ENCODE measurements at regions not wholly inside any gene's neighbourhood (a gene's known extent, or its start where the extent isn't known, plus 50 kb on each side); places are given as distances from the start of the nearest gene placed in this dataset.

DNA sequence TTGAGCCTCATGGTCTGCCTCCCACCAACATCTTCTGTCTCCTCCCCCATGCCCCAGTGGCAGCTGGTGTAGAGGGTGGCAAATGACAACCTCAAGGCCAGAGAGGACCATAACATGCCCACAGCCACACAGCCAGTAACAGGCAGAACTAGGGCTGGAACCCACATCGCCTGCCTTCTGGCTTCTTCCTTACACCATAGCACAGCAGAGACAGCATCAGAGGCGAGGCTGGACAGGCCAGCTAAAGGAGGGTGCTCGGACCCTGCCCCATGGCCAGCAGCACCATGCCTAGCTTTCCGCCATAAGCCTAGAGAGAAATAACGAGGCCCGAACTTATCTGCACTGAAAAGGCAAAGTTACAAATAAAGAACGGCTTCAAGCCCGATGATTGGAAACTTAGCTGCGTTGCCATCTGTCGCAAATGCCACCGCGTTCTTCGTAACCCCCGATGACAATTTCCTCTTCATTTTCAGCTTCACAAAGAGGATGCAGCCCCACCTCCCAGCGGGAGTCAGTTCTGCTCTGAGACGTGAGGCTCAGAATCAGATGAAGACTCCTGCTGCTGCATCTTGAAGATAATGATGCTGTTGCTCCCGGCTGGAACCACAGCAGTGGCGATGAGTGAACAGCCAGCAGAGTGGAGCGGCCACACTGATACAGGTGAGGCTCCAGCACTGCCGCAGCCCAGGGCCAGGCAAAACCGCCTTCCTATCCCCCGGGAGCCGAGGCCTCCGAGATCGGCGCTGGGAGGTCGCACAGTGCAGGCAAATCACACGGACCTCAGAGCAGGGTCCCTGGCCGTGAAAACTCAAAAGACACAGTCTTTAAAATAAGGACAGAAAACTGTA lies 73.8 kb upstream of the RTL6 start:
- H3K4me2 ChIP-seq (ENCODE audit: insufficient read depth, low read length), result no peak overlapping the region
- H3K9me3 ChIP-seq (replicated peaks; ENCODE audit: control insufficient read depth, insufficient read depth, low read depth, low read length), result no peaks in the 10 kb centered on the region
- CTCF ChIA-PET (ENCODE audit: low intra/inter-chr PET ratio), result no interaction called here
- H3K9me1 ChIP-seq (ENCODE audit: control insufficient read depth, insufficient read depth, low read length), result no peaks in the 10 kb centered on the region
- intact Hi-C loops (cut with micrococcal nuclease), result no loop called here
- H3K4me1 ChIP-seq (replicated peaks in 1 of 2; ENCODE audit: control insufficient read depth in 2 of 2, insufficient read depth in 2 of 2, low read length in 2 of 2), result peaks cover 0 to 5% of the 10 kb centered on the region in 2 experiments; a peak in 2 of 5 replicates
- H3K27ac ChIP-seq (ENCODE audit: extremely low read depth, low read depth, low read length), result no peak overlapping the region
- in situ Hi-C loops (cut with MboI), result no loop called here
- no peaks in the 10 kb centered on the region for H4K20me1 ChIP-seq (replicated peaks; ENCODE audit: control insufficient read depth, insufficient read depth, low read length)
- ATAC-seq (no peak), FAIRE-seq (no peak), DNase-seq (ENCODE audit: extremely low read depth in 1 of 4, low spot score in 3 of 4) (peak in 1 of 4 experiments; percentile 3)
- POLR2A ChIA-PET, result interaction anchor here (0.6 to 0.7 kb wide), 2 partner anchors 18 to 1278 kb away, joined by 3 read pairs; no protein-coding TSS in a partner anchor
- no peak overlapping the region for H3K4me3 ChIP-seq
- no peak overlapping the region for H2AFZ ChIP-seq (ENCODE audit: low read depth, low read length)
- H3K79me2 ChIP-seq (ENCODE audit: control insufficient read depth, insufficient read depth, low read length), result no peaks in the 10 kb centered on the region
- no peaks in the 10 kb centered on the region for H3K36me3 ChIP-seq (ENCODE audit: control insufficient read depth, insufficient read depth, low read length)
- no peak overlapping the region for H3K9ac ChIP-seq (ENCODE audit: insufficient read depth in 1 of 2, low read depth in 2 of 2, low read length in 2 of 2)
- BruUV-seq (replicated peaks), result no TSS peak
- 2% methylated on average over 27 of the region's 29 CpGs for WGBS (ENCODE audit: insufficient coverage, low coverage, missing lambda C conversion rate)
- peaks cover 2 to 48% of the 10 kb centered on the region in 2 experiments; a peak in 4 of 5 replicates for H3K27me3 ChIP-seq (ENCODE audit: control insufficient read depth in 2 of 2, insufficient read depth in 2 of 2, low read length in 2 of 2)
- TF ChIP-seq HNRNPK (IDR thresholded peaks at IDR 0.05; ENCODE audit: low read depth, low read length, poor library complexity, severe bottlenecking) (no peak), RBBP5 (IDR thresholded peaks at IDR 0.05; ENCODE audit: borderline replicate concordance, insufficient read depth, low read length, poor library complexity, severe bottlenecking) (no peak), ZFP1 (CRISPR knock-in tag; IDR thresholded peaks at IDR 0.05) (no peak), LARP7 (IDR thresholded peaks at IDR 0.05) (no peak), MXI1 (IDR thresholded peaks at IDR 0.05; ENCODE audit: low read depth, low read length) (no peak), OTX1 (CRISPR knock-in tag; IDR thresholded peaks at IDR 0.05) (no peak), TCFL5 (CRISPR knock-in tag; conservative IDR thresholded peaks at IDR 0.05) (no peak), ZNF408 (CRISPR knock-in tag; IDR thresholded peaks at IDR 0.05; ENCODE audit: low read depth) (no peak), HOXB6 (CRISPR knock-in tag; IDR thresholded peaks at IDR 0.05; ENCODE audit: borderline replicate concordance) (no peak), ZNF224 (CRISPR knock-in tag; IDR thresholded peaks at IDR 0.05) (no peak), NELFE (IDR thresholded peaks at IDR 0.05; ENCODE audit: insufficient read depth, insufficient read length) (no peak), ZNF551 (CRISPR knock-in tag; IDR thresholded peaks at IDR 0.05) (no peak), ZNF766 (CRISPR knock-in tag; conservative IDR thresholded peaks at IDR 0.05) (no peak), ESRRB (CRISPR knock-in tag; IDR thresholded peaks at IDR 0.05; ENCODE audit: borderline replicate concordance) (no peak)
- TF ChIP-seq, protein P1, sequence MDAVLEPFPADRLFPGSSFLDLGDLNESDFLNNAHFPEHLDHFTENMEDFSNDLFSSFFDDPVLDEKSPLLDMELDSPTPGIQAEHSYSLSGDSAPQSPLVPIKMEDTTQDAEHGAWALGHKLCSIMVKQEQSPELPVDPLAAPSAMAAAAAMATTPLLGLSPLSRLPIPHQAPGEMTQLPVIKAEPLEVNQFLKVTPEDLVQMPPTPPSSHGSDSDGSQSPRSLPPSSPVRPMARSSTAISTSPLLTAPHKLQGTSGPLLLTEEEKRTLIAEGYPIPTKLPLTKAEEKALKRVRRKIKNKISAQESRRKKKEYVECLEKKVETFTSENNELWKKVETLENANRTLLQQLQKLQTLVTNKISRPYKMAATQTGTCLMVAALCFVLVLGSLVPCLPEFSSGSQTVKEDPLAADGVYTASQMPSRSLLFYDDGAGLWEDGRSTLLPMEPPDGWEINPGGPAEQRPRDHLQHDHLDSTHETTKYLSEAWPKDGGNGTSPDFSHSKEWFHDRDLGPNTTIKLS (IDR thresholded peaks at IDR 0.05; ENCODE audit: borderline replicate concordance, low read depth), result no peak
- TF ChIP-seq, protein P2, sequence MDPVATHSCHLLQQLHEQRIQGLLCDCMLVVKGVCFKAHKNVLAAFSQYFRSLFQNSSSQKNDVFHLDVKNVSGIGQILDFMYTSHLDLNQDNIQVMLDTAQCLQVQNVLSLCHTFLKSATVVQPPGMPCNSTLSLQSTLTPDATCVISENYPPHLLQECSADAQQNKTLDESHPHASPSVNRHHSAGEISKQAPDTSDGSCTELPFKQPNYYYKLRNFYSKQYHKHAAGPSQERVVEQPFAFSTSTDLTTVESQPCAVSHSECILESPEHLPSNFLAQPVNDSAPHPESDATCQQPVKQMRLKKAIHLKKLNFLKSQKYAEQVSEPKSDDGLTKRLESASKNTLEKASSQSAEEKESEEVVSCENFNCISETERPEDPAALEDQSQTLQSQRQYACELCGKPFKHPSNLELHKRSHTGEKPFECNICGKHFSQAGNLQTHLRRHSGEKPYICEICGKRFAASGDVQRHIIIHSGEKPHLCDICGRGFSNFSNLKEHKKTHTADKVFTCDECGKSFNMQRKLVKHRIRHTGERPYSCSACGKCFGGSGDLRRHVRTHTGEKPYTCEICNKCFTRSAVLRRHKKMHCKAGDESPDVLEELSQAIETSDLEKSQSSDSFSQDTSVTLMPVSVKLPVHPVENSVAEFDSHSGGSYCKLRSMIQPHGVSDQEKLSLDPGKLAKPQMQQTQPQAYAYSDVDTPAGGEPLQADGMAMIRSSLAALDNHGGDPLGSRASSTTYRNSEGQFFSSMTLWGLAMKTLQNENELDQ (CRISPR knock-in tag; IDR thresholded peaks at IDR 0.05; ENCODE audit: borderline replicate concordance), result no peak

All from K562 (cell line).